ENCODE measurements at regions not wholly inside any gene's neighbourhood (a gene's known extent, or its start where the extent isn't known, plus 50 kb on each side); places are given as distances from the start of the nearest gene placed in this dataset.
A peak's percentile ranks its signal among the peaks of the same experiment; 100 is the strongest.
"Not testable (repeated sequence)": the region's sequence is repeated elsewhere in the genome, so short reads cannot be mapped to it uniquely, and the experiment has no call there.

DNA sequence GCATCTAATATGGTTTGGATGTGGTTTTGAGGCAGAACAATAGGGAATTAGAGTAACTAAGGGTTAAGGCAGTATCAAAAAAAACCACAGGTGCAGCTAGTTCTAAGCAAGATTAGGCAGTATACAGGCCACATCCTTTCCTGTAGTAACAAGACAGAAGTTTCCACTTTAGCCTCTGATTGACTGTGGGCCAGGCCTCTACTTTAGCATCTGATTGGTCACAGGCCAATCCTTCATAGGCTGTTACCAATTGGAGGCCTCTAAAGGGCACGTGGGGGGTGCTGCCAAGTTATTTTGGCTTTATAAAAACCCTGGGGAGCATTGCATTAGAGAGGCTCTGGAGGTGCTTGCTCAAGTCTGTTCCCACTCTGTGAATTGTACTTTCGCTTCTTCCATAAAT, 144.1 kb upstream of the ST8SIA4 start:
- H3K4me1 ChIP-seq (ENCODE audit: control insufficient read depth in 1 of 2, insufficient read depth in 2 of 2, low read length in 2 of 2), result no peaks in the 10 kb centered on the region
- DNase-seq, result no peak
- H3K27me3 ChIP-seq (ENCODE audit: insufficient read depth, low read length), result no peaks in the 10 kb centered on the region
- no peak overlapping the region for H3K23ac ChIP-seq (ENCODE audit: low read length)
- no peak overlapping the region for H2BK120ac ChIP-seq (ENCODE audit: insufficient read depth, low read length, poor library complexity)
- H2BK5ac ChIP-seq (ENCODE audit: low read depth, low read length, poor library complexity), result no peak overlapping the region
- no peak overlapping the region for H4K91ac ChIP-seq (ENCODE audit: low read depth, low read length)
- H3K4me2 ChIP-seq (ENCODE audit: low read length), result no peak overlapping the region
- H3K9ac ChIP-seq (ENCODE audit: low read length), result no peak overlapping the region
- no peaks in the 10 kb centered on the region for H3K79me1 ChIP-seq (ENCODE audit: low read length)
- no CpG with 5 or more reads among the region's 2 CpGs for WGBS (ENCODE audit: extremely low coverage, insufficient coverage, insufficient read length)
- no peak overlapping the region for H3K4me3 ChIP-seq (ENCODE audit: low read depth, low read length)
- no peak overlapping the region for H2AK5ac ChIP-seq (ENCODE audit: low read length)
- H4K8ac ChIP-seq (ENCODE audit: low read depth, low read length), result no peak overlapping the region
- no peak overlapping the region for H3K27ac ChIP-seq (ENCODE audit: low read depth, low read length)
- no peaks in the 10 kb centered on the region for H3K9me3 ChIP-seq (ENCODE audit: insufficient read depth, low read depth, low read length)
- H3K4ac ChIP-seq (ENCODE audit: low read depth, low read length), result no peak overlapping the region
- no peak overlapping the region for H2AFZ ChIP-seq (ENCODE audit: insufficient read depth, low read length, poor library complexity)
- no peaks in the 10 kb centered on the region for H3K36me3 ChIP-seq (ENCODE audit: control insufficient read depth in 1 of 2, insufficient read depth in 2 of 2, low read length in 2 of 2)
- H3K18ac ChIP-seq (ENCODE audit: low read length), result no peak overlapping the region
- H2BK12ac ChIP-seq (ENCODE audit: low read length), result no peak overlapping the region
- no peak overlapping the region for H3K14ac ChIP-seq (ENCODE audit: low read length)
- no peaks in the 10 kb centered on the region for H3K79me2 ChIP-seq (ENCODE audit: control insufficient read depth, insufficient read depth, low read length, poor library complexity)
- H4K12ac ChIP-seq (ENCODE audit: low read depth, low read length), result no peak overlapping the region

GRCh38 chr5:101045689-101046088, 142.6 kb upstream of the ST8SIA4 start:
- no peaks in the 10 kb centered on the region for H3K36me3 ChIP-seq (ENCODE audit: control insufficient read depth in 1 of 2, insufficient read depth in 2 of 2, low read length in 2 of 2)
- no peaks in the 10 kb centered on the region for H3K4me1 ChIP-seq (ENCODE audit: control insufficient read depth in 1 of 2, insufficient read depth in 2 of 2, low read length in 2 of 2)
- H2AFZ ChIP-seq (ENCODE audit: insufficient read depth, low read length, poor library complexity), result no peak overlapping the region
- H4K8ac ChIP-seq (ENCODE audit: low read depth, low read length), result no peak overlapping the region
- no peak overlapping the region for H3K18ac ChIP-seq (ENCODE audit: low read length)
- no peak overlapping the region for H3K4me2 ChIP-seq (ENCODE audit: low read length)
- H3K27ac ChIP-seq (ENCODE audit: low read depth, low read length), result no peak overlapping the region
- H4K91ac ChIP-seq (ENCODE audit: low read depth, low read length), result no peak overlapping the region
- no peak overlapping the region for H3K14ac ChIP-seq (ENCODE audit: low read length)
- H2AK5ac ChIP-seq (ENCODE audit: low read length), result no peak overlapping the region
- H3K79me1 ChIP-seq (ENCODE audit: low read length), result no peaks in the 10 kb centered on the region
- no peak overlapping the region for H3K23ac ChIP-seq (ENCODE audit: low read length)
- H3K27me3 ChIP-seq (ENCODE audit: insufficient read depth, low read length), result no peaks in the 10 kb centered on the region
- no peak overlapping the region for H3K9ac ChIP-seq (ENCODE audit: low read length)
- no peak overlapping the region for H2BK120ac ChIP-seq (ENCODE audit: insufficient read depth, low read length, poor library complexity)
- no peak overlapping the region for H3K4me3 ChIP-seq (ENCODE audit: low read depth, low read length)
- no peak overlapping the region for H2BK12ac ChIP-seq (ENCODE audit: low read length)
- WGBS (ENCODE audit: extremely low coverage, insufficient coverage, insufficient read length), result no CpG with 5 or more reads among the region's 3 CpGs
- H4K12ac ChIP-seq (ENCODE audit: low read depth, low read length), result no peak overlapping the region
- no peaks in the 10 kb centered on the region for H3K9me3 ChIP-seq (ENCODE audit: insufficient read depth, low read depth, low read length)
- H3K79me2 ChIP-seq (ENCODE audit: control insufficient read depth, insufficient read depth, low read length, poor library complexity), result no peaks in the 10 kb centered on the region
- H2BK5ac ChIP-seq (ENCODE audit: low read depth, low read length, poor library complexity), result no peak overlapping the region
- peak in 1 of 2 donors; percentile 32 for DNase-seq
- H3K4ac ChIP-seq (ENCODE audit: low read depth, low read length), result no peak overlapping the region

- not testable (repeated sequence) for H2BK120ac ChIP-seq (ENCODE audit: insufficient read depth, low read length, poor library complexity); H3K9me3 ChIP-seq (ENCODE audit: insufficient read depth, low read depth, low read length); H2BK5ac ChIP-seq (ENCODE audit: low read depth, low read length, poor library complexity); H3K27ac ChIP-seq (ENCODE audit: low read depth, low read length); H3K23ac ChIP-seq (ENCODE audit: low read length); H3K9ac ChIP-seq (ENCODE audit: low read length); DNase-seq; H2AFZ ChIP-seq (ENCODE audit: insufficient read depth, low read length, poor library complexity); H3K14ac ChIP-seq (ENCODE audit: low read length); H4K12ac ChIP-seq (ENCODE audit: low read depth, low read length); H3K27me3 ChIP-seq (ENCODE audit: insufficient read depth, low read length); H3K18ac ChIP-seq (ENCODE audit: low read length); H4K8ac ChIP-seq (ENCODE audit: low read depth, low read length); H3K4me3 ChIP-seq (ENCODE audit: low read depth, low read length); H2AK5ac ChIP-seq (ENCODE audit: low read length); H3K79me1 ChIP-seq (ENCODE audit: low read length); H3K36me3 ChIP-seq (ENCODE audit: control insufficient read depth in 1 of 2, insufficient read depth in 2 of 2, low read length in 2 of 2); H3K4me2 ChIP-seq (ENCODE audit: low read length); H3K79me2 ChIP-seq (ENCODE audit: control insufficient read depth, insufficient read depth, low read length, poor library complexity); H3K4ac ChIP-seq (ENCODE audit: low read depth, low read length); H3K4me1 ChIP-seq (ENCODE audit: control insufficient read depth in 1 of 2, insufficient read depth in 2 of 2, low read length in 2 of 2); H4K91ac ChIP-seq (ENCODE audit: low read depth, low read length); H2BK12ac ChIP-seq (ENCODE audit: low read length)
Observed at GRCh38 chr5:101040002-101040401, 136.9 kb upstream of the ST8SIA4 start.

DNA sequence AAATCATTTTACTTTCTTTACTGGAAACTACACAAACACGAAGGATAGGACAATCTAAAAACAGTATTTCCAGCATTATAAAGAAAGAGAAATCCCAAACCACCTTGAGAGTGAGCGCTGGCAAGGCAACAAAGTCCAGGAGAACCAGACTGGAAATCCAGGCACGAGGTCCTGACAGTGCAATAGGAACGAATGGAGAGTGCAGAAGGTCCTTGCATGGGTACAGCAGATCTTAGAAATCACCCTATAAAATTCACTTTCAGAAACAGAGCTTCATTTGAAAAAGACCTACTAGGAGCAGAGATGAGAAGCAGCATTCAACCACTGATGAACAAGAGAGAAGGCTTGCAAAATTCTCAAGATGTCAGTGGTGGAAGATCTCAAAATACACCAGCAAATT, 133.7 kb upstream of the ST8SIA4 start:
- Histone ChIP-seq H2BK120ac (ENCODE audit: insufficient read depth, low read length, poor library complexity) (no peak overlapping the region), H3K79me2 (ENCODE audit: control insufficient read depth, insufficient read depth, low read length, poor library complexity) (no peaks in the 10 kb centered on the region), H3K4me2 (ENCODE audit: low read length) (no peak overlapping the region), H3K23ac (ENCODE audit: low read length) (no peak overlapping the region), H4K8ac (ENCODE audit: low read depth, low read length) (no peak overlapping the region), H3K14ac (ENCODE audit: low read length) (no peak overlapping the region), H4K91ac (ENCODE audit: low read depth, low read length) (no peak overlapping the region), H3K9ac (ENCODE audit: low read length) (no peak overlapping the region), H3K27ac (ENCODE audit: low read depth, low read length) (no peak overlapping the region), H3K4ac (ENCODE audit: low read depth, low read length) (no peak overlapping the region), H3K27me3 (ENCODE audit: insufficient read depth, low read length) (no peaks in the 10 kb centered on the region), H2AFZ (ENCODE audit: insufficient read depth, low read length, poor library complexity) (no peak overlapping the region), H3K36me3 (ENCODE audit: control insufficient read depth in 1 of 2, insufficient read depth in 2 of 2, low read length in 2 of 2) (no peaks in the 10 kb centered on the region), H3K4me3 (ENCODE audit: low read depth, low read length) (no peak overlapping the region), H2AK5ac (ENCODE audit: low read length) (no peak overlapping the region), H4K12ac (ENCODE audit: low read depth, low read length) (no peak overlapping the region), H3K79me1 (ENCODE audit: low read length) (no peaks in the 10 kb centered on the region), H2BK12ac (ENCODE audit: low read length) (no peak overlapping the region), H3K9me3 (ENCODE audit: insufficient read depth, low read depth, low read length) (no peaks in the 10 kb centered on the region), H3K4me1 (ENCODE audit: control insufficient read depth in 1 of 2, insufficient read depth in 2 of 2, low read length in 2 of 2) (no peaks in the 10 kb centered on the region), H3K18ac (ENCODE audit: low read length) (no peak overlapping the region), H2BK5ac (ENCODE audit: low read depth, low read length, poor library complexity) (no peak overlapping the region)
- WGBS (ENCODE audit: extremely low coverage, insufficient coverage, insufficient read length), result no CpG with 5 or more reads among the region's 4 CpGs
- DNase-seq, result no peak

GRCh38 chr5:101035425-101035824, 132.3 kb upstream of the ST8SIA4 start:
- Histone ChIP-seq H2AK5ac (ENCODE audit: low read length) (no peak overlapping the region), H4K12ac (ENCODE audit: low read depth, low read length) (no peak overlapping the region), H3K36me3 (ENCODE audit: control insufficient read depth in 1 of 2, insufficient read depth in 2 of 2, low read length in 2 of 2) (no peaks in the 10 kb centered on the region), H4K91ac (ENCODE audit: low read depth, low read length) (no peak overlapping the region), H3K9ac (ENCODE audit: low read length) (no peak overlapping the region), H3K9me3 (ENCODE audit: insufficient read depth, low read depth, low read length) (no peaks in the 10 kb centered on the region), H3K79me2 (ENCODE audit: control insufficient read depth, insufficient read depth, low read length, poor library complexity) (no peaks in the 10 kb centered on the region), H3K4me3 (ENCODE audit: low read depth, low read length) (no peak overlapping the region), H3K18ac (ENCODE audit: low read length) (no peak overlapping the region), H3K4ac (ENCODE audit: low read depth, low read length) (no peak overlapping the region), H4K8ac (ENCODE audit: low read depth, low read length) (no peak overlapping the region), H3K4me2 (ENCODE audit: low read length) (no peak overlapping the region), H2BK120ac (ENCODE audit: insufficient read depth, low read length, poor library complexity) (no peak overlapping the region), H2AFZ (ENCODE audit: insufficient read depth, low read length, poor library complexity) (no peak overlapping the region), H3K4me1 (ENCODE audit: control insufficient read depth in 1 of 2, insufficient read depth in 2 of 2, low read length in 2 of 2) (no peaks in the 10 kb centered on the region), H3K23ac (ENCODE audit: low read length) (no peak overlapping the region), H2BK12ac (ENCODE audit: low read length) (no peak overlapping the region), H3K14ac (ENCODE audit: low read length) (no peak overlapping the region), H3K27me3 (ENCODE audit: insufficient read depth, low read length) (no peaks in the 10 kb centered on the region), H3K27ac (ENCODE audit: low read depth, low read length) (no peak overlapping the region), H3K79me1 (ENCODE audit: low read length) (no peaks in the 10 kb centered on the region), H2BK5ac (ENCODE audit: low read depth, low read length, poor library complexity) (no peak overlapping the region)
- WGBS (ENCODE audit: extremely low coverage, insufficient coverage, insufficient read length), result no CpG with 5 or more reads among the region's 3 CpGs
- DNase-seq, result no peak

All from trophoblast cell (in vitro differentiated cells and primary cell).